C1 segment of cervical spinal cord (tissue), 14 donors: ENCODE measurements at regions not wholly inside any gene's neighbourhood (a gene's known extent, or its start where the extent isn't known, plus 50 kb on each side); places are given as distances from the start of the nearest gene placed in this dataset.
"Not testable (repeated sequence)": the region's sequence is repeated elsewhere in the genome, so short reads cannot be mapped to it uniquely, and the experiment has no call there.

Experiments
- DNase-seq, 14 donors: peaks; one replicate each; lab custom pipeline; 2025; lab: John Stamatoyannopoulos, UW

GRCh38 chr5:171542525-171543140 lies 123.2 kb downstream of the FGF18 start:
- DNase-seq = no peak

GRCh38 chr5:171543148-171543815 lies 123.8 kb downstream of the FGF18 start:
- DNase-seq = no peak

GRCh38 chr5:171544913-171545765 lies 125.7 kb downstream of the FGF18 start:
- no peak for DNase-seq

- DNase-seq = no peak
Measured at GRCh38 chr5:171549274-171549673, 129.8 kb downstream of the FGF18 start.

- not testable (repeated sequence) for DNase-seq
Measured at GRCh38 chr5:171553817-171554216, 134.4 kb downstream of the FGF18 start.

- DNase-seq = no peak
Measured at GRCh38 chr5:171555160-171555559, 135.7 kb downstream of the FGF18 start.

GRCh38 chr5:171562822-171563221 lies 143.4 kb downstream of the FGF18 start:
- DNase-seq = no peak

- no peak for DNase-seq
Measured at GRCh38 chr5:171568389-171568788, 148.9 kb downstream of the FGF18 start.

GRCh38 chr5:171569065-171569712 lies 149.7 kb downstream of the FGF18 start:
- no peak for DNase-seq

- DNase-seq = no peak
Measured at GRCh38 chr5:171570244-171570825, 150.9 kb downstream of the FGF18 start.

GRCh38 chr5:171571663-171572062 lies 152.2 kb downstream of the FGF18 start:
- DNase-seq = no peak

GRCh38 chr5:171573021-171573420 lies 153.6 kb downstream of the FGF18 start:
- DNase-seq = no peak

GRCh38 chr5:171573451-171574225 lies 154.2 kb downstream of the FGF18 start:
- DNase-seq = no peak

- DNase-seq = no peak
Measured at GRCh38 chr5:171574376-171574775, 154.9 kb downstream of the FGF18 start.

GRCh38 chr5:171575386-171575785 lies 155.9 kb downstream of the FGF18 start:
- DNase-seq = no peak

- DNase-seq = no peak
Measured at GRCh38 chr5:171575808-171576207, 156.4 kb downstream of the FGF18 start.

GRCh38 chr5:171577042-171577758 lies 157.8 kb downstream of the FGF18 start:
- DNase-seq = no peak

GRCh38 chr5:171578049-171578828 lies 158.8 kb downstream of the FGF18 start:
- no peak for DNase-seq

GRCh38 chr5:171578829-171579491 lies 159.5 kb downstream of the FGF18 start:
- no peak for DNase-seq
